Karpas-422 (cell line): ENCODE measurements at regions not wholly inside any gene's neighbourhood (a gene's known extent, or its start where the extent isn't known, plus 50 kb on each side); places are given as distances from the start of the nearest gene placed in this dataset.

Experiments used
- DNase-seq: peaks from one replicate; pipeline ENCODE4 v3.0.0-alpha.2; 2015
- H2AFZ ChIP-seq: fragments of 200-600 bp; sonication (generic); 2 replicates; pipeline ENCODE4 v1.6.1; 2014; ENCODE audit warnings: antibody characterized with exemption, low read length, mixed read lengths
- H3K27ac ChIP-seq: fragments of 200-600 bp; sonication (generic); 2 replicates; pipeline ENCODE4 v1.5.1; 2014; ENCODE audit warnings: mild to moderate bottlenecking, low read length, moderate library complexity
- H3K27me3 ChIP-seq: fragments of 200-600 bp; sonication (generic); 2 replicates; pipeline ENCODE4 v1.6.1; 2014; ENCODE audit warnings: low read length, mixed read lengths
- H3K36me3 ChIP-seq: fragments of 200-600 bp; sonication (generic); 2 replicates; pipeline ENCODE4 v1.6.1; 2014; ENCODE audit warnings: low read length, mixed read lengths; ENCODE audit not compliant: insufficient read depth
- H3K4me1 ChIP-seq: fragments of 200-600 bp; sonication (generic); 2 replicates; pipeline ENCODE4 v1.6.1; 2014; ENCODE audit warnings: mild to moderate bottlenecking, low read length, mixed read lengths
- H3K4me2 ChIP-seq: fragments of 200-600 bp; sonication (generic); 2 replicates; pipeline ENCODE4 v1.6.1; 2014; ENCODE audit warnings: low read length, low read depth, mild to moderate bottlenecking; ENCODE audit not compliant: poor library complexity, severe bottlenecking
- H3K4me3 ChIP-seq: fragments of 200-600 bp; sonication (generic); 2 replicates; pipeline ENCODE4 v1.5.1; 2014; ENCODE audit warnings: mild to moderate bottlenecking, antibody characterized with exemption, low read length, mixed read lengths
- H3K79me2 ChIP-seq: fragments of 200-600 bp; sonication (generic); 2 replicates; pipeline ENCODE4 v1.6.1; 2014; ENCODE audit warnings: mild to moderate bottlenecking, low read length, mixed read lengths
- H3K9ac ChIP-seq: fragments of 200-600 bp; sonication (generic); 2 replicates; pipeline ENCODE4 v1.6.0; 2014; ENCODE audit warnings: low read length
- H3K9me2 ChIP-seq: fragments of 200-600 bp; sonication (generic), shearing (Covaris generic); replicated peaks from 2 replicates; pipeline ENCODE4 v1.6.0; 2014; ENCODE audit warnings: mild to moderate bottlenecking, low read length, moderate library complexity; ENCODE audit not compliant: insufficient read depth
- H3K9me3 ChIP-seq: fragments of 300-700, 200-600 bp; sonication (generic); 2 replicates; pipeline ENCODE4 v1.6.1; 2014; ENCODE audit warnings: low read length, mixed read lengths
- H4K20me1 ChIP-seq: fragments of 200-600 bp; sonication (generic); 2 replicates; pipeline ENCODE4 v1.6.1; 2014; ENCODE audit warnings: mild to moderate bottlenecking, antibody characterized with exemption, low read length, low read depth; ENCODE audit not compliant: insufficient read depth

DNA sequence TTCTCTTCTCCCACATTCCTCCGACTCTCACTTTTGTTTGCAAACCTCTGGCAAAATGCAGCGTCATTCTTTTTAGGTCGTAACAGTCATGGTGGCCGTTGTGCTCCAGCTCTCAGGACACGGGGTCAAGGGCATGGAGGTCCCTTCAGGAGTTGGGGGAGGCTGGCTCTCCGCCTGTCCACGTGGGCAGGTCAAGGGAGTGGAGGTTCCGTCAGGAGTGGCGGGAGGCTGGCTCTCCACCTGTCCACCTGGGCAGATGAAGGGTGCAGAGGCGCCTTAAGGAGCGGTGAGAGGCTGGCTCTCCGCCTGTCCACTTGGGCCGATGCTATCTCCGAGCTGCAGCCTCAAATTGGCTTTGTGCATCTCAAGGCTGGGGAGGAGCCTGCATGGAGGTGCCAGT is 98.0 kb downstream of the ERMARD start:
- Histone ChIP-seq H3K4me3 (no peak overlapping the region), H3K4me2 (no peak overlapping the region), H3K27ac (no peak overlapping the region), H3K36me3 (no peaks in the 10 kb centered on the region), H3K9ac (no peak overlapping the region), H3K9me3 (no peaks in the 10 kb centered on the region), H3K27me3 (no peaks in the 10 kb centered on the region), H4K20me1 (no peaks in the 10 kb centered on the region), H3K79me2 (no peaks in the 10 kb centered on the region), H3K4me1 (peaks cover 7% of the 10 kb centered on the region), H2AFZ (no peak overlapping the region), H3K9me2 (no peaks in the 10 kb centered on the region)
- no peak for DNase-seq

- Histone ChIP-seq H3K27ac (no peak overlapping the region), H3K4me2 (no peak overlapping the region), H3K79me2 (no peaks in the 10 kb centered on the region), H3K36me3 (no peaks in the 10 kb centered on the region), H3K9me2 (no peaks in the 10 kb centered on the region), H3K4me1 (peaks cover 8% of the 10 kb centered on the region), H3K4me3 (no peak overlapping the region), H3K27me3 (no peaks in the 10 kb centered on the region), H4K20me1 (no peaks in the 10 kb centered on the region), H3K9ac (no peak overlapping the region), H2AFZ (no peak overlapping the region), H3K9me3 (no peaks in the 10 kb centered on the region)
- no peak for DNase-seq
Observed at GRCh38 chr6:169848946-169849345, 97.5 kb downstream of the ERMARD start.

DNA sequence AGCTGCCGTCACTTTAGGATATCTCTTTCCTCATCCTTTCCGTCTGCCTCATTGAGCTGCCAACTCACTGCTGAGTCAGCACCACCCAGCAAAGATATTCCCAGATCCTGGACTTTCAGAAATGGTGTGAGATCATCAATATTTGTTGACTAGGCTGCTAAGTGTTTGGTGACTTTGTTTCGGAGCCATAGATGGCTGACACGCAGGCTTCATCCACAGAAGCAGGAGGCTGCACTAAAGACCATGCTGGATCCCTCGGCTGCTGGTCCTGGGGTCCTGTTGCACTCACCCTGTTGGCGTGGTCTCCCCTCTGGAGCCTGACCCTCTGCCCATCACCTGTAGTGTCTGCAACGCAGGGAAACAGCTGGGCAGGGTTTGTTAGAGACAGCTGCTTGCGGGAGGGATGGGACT is 96.5 kb downstream of the ERMARD start:
- Histone ChIP-seq H3K36me3 (no peaks in the 10 kb centered on the region), H3K9me2 (no peaks in the 10 kb centered on the region), H3K9ac (no peak overlapping the region), H3K9me3 (no peaks in the 10 kb centered on the region), H3K4me1 (peaks cover 8% of the 10 kb centered on the region), H3K79me2 (no peaks in the 10 kb centered on the region), H3K27me3 (no peaks in the 10 kb centered on the region), H4K20me1 (no peaks in the 10 kb centered on the region), H3K4me2 (no peak overlapping the region), H2AFZ (no peak overlapping the region), H3K4me3 (no peak overlapping the region), H3K27ac (no peak overlapping the region)
- no peak for DNase-seq

- no peaks in the 10 kb centered on the region for H3K79me2 ChIP-seq
- peaks cover 8% of the 10 kb centered on the region for H3K4me1 ChIP-seq
- no peak for DNase-seq
- H3K9me2 ChIP-seq = no peaks in the 10 kb centered on the region
- no peak overlapping the region for H2AFZ ChIP-seq
- H4K20me1 ChIP-seq = no peaks in the 10 kb centered on the region
- no peak overlapping the region for H3K9ac ChIP-seq
- no peak overlapping the region for H3K4me2 ChIP-seq
- H3K36me3 ChIP-seq = no peaks in the 10 kb centered on the region
- no peaks in the 10 kb centered on the region for H3K9me3 ChIP-seq
- H3K27me3 ChIP-seq = no peaks in the 10 kb centered on the region
- no peak overlapping the region for H3K4me3 ChIP-seq
- no peak overlapping the region for H3K27ac ChIP-seq
Observed at GRCh38 chr6:169847141-169847674, 95.8 kb downstream of the ERMARD start.

DNA sequence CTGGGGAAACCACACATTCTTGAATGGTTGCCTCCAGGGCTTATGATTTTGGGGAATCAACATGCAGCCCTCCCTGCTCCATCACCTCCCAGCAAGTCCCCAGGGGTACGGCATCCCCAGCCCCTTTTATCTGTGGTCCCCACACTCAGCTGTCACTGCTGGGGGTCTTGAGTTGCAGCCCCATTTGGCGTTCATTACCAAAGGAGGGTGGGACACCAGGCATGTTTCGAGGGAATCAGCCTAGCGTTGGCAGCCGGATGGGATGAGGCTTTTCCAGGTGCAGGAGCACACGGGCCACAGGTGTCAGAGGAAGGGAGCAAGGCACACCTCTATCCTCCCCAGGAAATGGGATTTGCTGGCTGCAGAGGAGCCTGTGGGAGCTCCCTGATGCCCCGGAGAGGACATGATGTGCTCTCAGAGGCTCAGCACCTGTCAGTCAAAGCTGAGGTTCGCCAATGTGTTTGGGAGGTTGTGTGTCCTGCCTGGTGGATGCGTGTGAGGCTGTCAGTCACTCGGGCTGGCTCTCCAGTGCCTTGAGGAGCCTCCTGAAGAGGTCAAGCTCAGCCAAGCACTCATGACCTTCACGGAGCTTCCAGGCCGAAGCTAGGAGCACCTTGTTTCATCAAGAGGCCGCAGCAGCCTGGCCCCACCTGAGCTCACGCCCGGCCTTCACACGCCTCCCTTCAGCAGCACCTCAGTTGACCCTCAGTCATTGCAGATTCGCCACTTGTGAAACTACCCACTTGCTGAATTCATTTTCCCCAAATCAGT is 95.0 kb downstream of the ERMARD start:
- H3K27me3 ChIP-seq = no peaks in the 10 kb centered on the region
- H3K9ac ChIP-seq = no peak overlapping the region

GRCh38 chr6:169845426-169846285 is 94.2 kb downstream of the ERMARD start:
- H3K27ac ChIP-seq = no peak overlapping the region
- no peaks in the 10 kb centered on the region for H3K9me3 ChIP-seq
- H3K79me2 ChIP-seq = no peaks in the 10 kb centered on the region
- no peaks in the 10 kb centered on the region for H3K27me3 ChIP-seq
- no peak overlapping the region for H2AFZ ChIP-seq
- H3K4me1 ChIP-seq = peaks cover 8% of the 10 kb centered on the region
- H3K36me3 ChIP-seq = no peaks in the 10 kb centered on the region
- no peak for DNase-seq
- no peak overlapping the region for H3K4me3 ChIP-seq
- H3K9me2 ChIP-seq = no peaks in the 10 kb centered on the region
- H4K20me1 ChIP-seq = no peaks in the 10 kb centered on the region
- H3K9ac ChIP-seq = no peak overlapping the region
- H3K4me2 ChIP-seq = no peak overlapping the region

More for the DNA sequence above, 95.0 kb downstream of the ERMARD start:
- Histone ChIP-seq H3K27ac (no peak overlapping the region), H2AFZ (no peak overlapping the region), H3K9me3 (no peaks in the 10 kb centered on the region), H3K4me1 (peaks cover 8% of the 10 kb centered on the region), H3K4me3 (no peak overlapping the region), H3K36me3 (no peaks in the 10 kb centered on the region), H3K9me2 (no peaks in the 10 kb centered on the region), H4K20me1 (no peaks in the 10 kb centered on the region), H3K79me2 (no peaks in the 10 kb centered on the region), H3K4me2 (no peak overlapping the region)
- DNase-seq = no peak

DNA sequence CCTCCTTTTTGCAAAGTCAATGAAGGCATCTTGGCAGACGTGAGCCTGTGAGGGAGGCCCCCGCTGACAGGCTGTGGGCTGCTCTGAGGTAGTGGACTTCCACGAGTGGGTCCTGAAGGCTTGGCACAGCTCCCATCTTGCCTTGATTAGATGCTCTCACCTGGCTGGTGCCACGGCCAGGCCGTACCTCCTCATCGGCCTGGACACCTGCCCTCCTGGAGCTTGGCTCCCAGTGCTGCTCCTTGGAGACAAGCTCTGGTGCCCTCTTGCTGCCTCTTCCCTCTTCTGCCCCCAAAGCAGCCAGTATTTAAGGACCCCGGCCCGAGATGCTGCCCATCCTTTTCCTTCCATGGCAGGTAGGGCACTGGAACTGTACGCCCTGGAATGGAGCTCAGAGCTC is 93.5 kb downstream of the ERMARD start:
- Histone ChIP-seq H3K9me2 (no peaks in the 10 kb centered on the region), H3K4me3 (no peak overlapping the region), H3K79me2 (no peaks in the 10 kb centered on the region), H3K4me1 (peaks cover 8% of the 10 kb centered on the region), H3K36me3 (no peaks in the 10 kb centered on the region), H3K4me2 (no peak overlapping the region), H3K9ac (no peak overlapping the region), H3K9me3 (no peaks in the 10 kb centered on the region), H2AFZ (no peak overlapping the region), H4K20me1 (no peaks in the 10 kb centered on the region), H3K27me3 (no peaks in the 10 kb centered on the region), H3K27ac (no peak overlapping the region)
- no peak for DNase-seq

DNA sequence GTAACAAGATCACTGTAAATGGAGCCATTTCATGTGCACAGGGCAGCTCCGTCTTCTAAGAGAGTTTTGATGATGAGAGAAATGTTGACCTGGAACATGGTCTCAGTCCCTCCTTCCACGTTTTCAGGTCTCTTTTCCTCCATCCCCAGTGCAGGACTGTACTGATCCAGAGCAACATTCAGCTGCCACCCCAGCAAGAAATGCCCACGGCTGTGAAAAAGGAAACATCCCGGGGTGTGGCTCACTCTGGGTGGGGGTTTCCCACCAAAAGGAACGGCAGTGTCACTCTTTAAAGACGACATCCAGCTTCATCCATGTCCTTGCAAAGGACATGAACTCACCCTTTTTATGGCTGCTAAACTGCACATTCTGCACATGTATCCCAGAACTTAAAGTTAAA is 92.6 kb downstream of the ERMARD start:
- Histone ChIP-seq H3K9me3 (no peaks in the 10 kb centered on the region), H3K36me3 (no peaks in the 10 kb centered on the region), H4K20me1 (no peaks in the 10 kb centered on the region), H2AFZ (no peak overlapping the region), H3K4me3 (no peak overlapping the region), H3K79me2 (no peaks in the 10 kb centered on the region), H3K27ac (no peak overlapping the region), H3K27me3 (no peaks in the 10 kb centered on the region), H3K9ac (no peak overlapping the region), H3K4me1 (peaks cover 8% of the 10 kb centered on the region), H3K4me2 (no peak overlapping the region), H3K9me2 (no peaks in the 10 kb centered on the region)
- DNase-seq = no peak
